ENCODE measurements at regions not wholly inside any gene's neighbourhood (a gene's known extent, or its start where the extent isn't known, plus 50 kb on each side); places are given as distances from the start of the nearest gene placed in this dataset.

- no peaks in the 10 kb centered on the region for H3K4me1 ChIP-seq
- DNase-seq (no peak), ATAC-seq (no peak)
- TF ChIP-seq CTCF (IDR thresholded peaks at IDR 0.05) = no peak
- H3K27me3 ChIP-seq (ENCODE audit: insufficient read depth in 3 of 3, low read length in 2 of 3) = peaks cover 0 to 8% (median 0%) of the 10 kb centered on the region in 3 donors
- H3K4me3 ChIP-seq = no peak overlapping the region
- H3K9me3 ChIP-seq = no peaks in the 10 kb centered on the region
- WGBS, 3 donors = 81 to 88% (median 83%) methylated on average over 7 of the region's 7 CpGs
- no peak overlapping the region for H3K27ac ChIP-seq
- H3K36me3 ChIP-seq (ENCODE audit: insufficient read depth in 1 of 2, low read depth in 1 of 2) = no peaks in the 10 kb centered on the region
- intact Hi-C loops (cut with DNase I) = no loop called here
Observed at GRCh38 chr2:60678551-60678950, 77.5 kb upstream of the PAPOLG start.

GRCh38 chr2:60679036-60679780, 76.9 kb upstream of the PAPOLG start:
- WGBS, 3 donors = 24 to 33% (median 27%) methylated on average over 9 of the region's 9 CpGs
- Histone ChIP-seq H3K4me3 (no peak overlapping the region), H3K27me3 (ENCODE audit: insufficient read depth in 3 of 3, low read length in 2 of 3) (peaks cover 0 to 8% (median 0%) of the 10 kb centered on the region in 3 donors), H3K36me3 (ENCODE audit: insufficient read depth in 1 of 2, low read depth in 1 of 2) (no peaks in the 10 kb centered on the region), H3K27ac (no peak overlapping the region), H3K4me1 (no peaks in the 10 kb centered on the region), H3K9me3 (no peaks in the 10 kb centered on the region)
- no peak for TF ChIP-seq CTCF (IDR thresholded peaks at IDR 0.05)
- ATAC-seq (no peak), DNase-seq (no peak)
- intact Hi-C loops (cut with DNase I) = no loop called here

GRCh38 chr2:60693551-60693950, 62.5 kb upstream of the PAPOLG start:
- DNase-seq (no peak), ATAC-seq (no peak)
- TF ChIP-seq CTCF (IDR thresholded peaks at IDR 0.05) = no peak
- no peaks in the 10 kb centered on the region for H3K36me3 ChIP-seq (ENCODE audit: insufficient read depth in 1 of 2, low read depth in 1 of 2)
- 86 to 95% (median 89%) methylated on average over 3 of the region's 3 CpGs for WGBS, 3 donors
- H3K4me1 ChIP-seq = no peaks in the 10 kb centered on the region
- intact Hi-C loops (cut with DNase I) = no loop called here
- no peaks in the 10 kb centered on the region for H3K27me3 ChIP-seq (ENCODE audit: insufficient read depth in 3 of 3, low read length in 2 of 3)
- H3K9me3 ChIP-seq = no peaks in the 10 kb centered on the region
- H3K27ac ChIP-seq = no peak overlapping the region
- no peak overlapping the region for H3K4me3 ChIP-seq

- 72 to 78% (median 77%) methylated on average over 4 of the region's 4 CpGs for WGBS, 3 donors
- TF ChIP-seq CTCF (IDR thresholded peaks at IDR 0.05) = no peak
- Histone ChIP-seq H3K27me3 (ENCODE audit: insufficient read depth in 3 of 3, low read length in 2 of 3) (no peaks in the 10 kb centered on the region), H3K36me3 (ENCODE audit: insufficient read depth in 1 of 2, low read depth in 1 of 2) (no peaks in the 10 kb centered on the region), H3K4me3 (no peak overlapping the region), H3K27ac (no peak overlapping the region), H3K4me1 (no peaks in the 10 kb centered on the region), H3K9me3 (no peaks in the 10 kb centered on the region)
- DNase-seq (no peak), ATAC-seq (no peak)
- intact Hi-C loops (cut with DNase I) = no loop called here
Observed at GRCh38 chr2:60695793-60696192, 60.3 kb upstream of the PAPOLG start.

GRCh38 chr2:60699617-60700016, 56.5 kb upstream of the PAPOLG start:
- DNase-seq (no peak), ATAC-seq (no peak)
- 75 to 82% (median 81%) methylated on average over 4 of the region's 4 CpGs for WGBS, 3 donors
- Histone ChIP-seq H3K4me1 (no peaks in the 10 kb centered on the region), H3K27ac (no peak overlapping the region), H3K4me3 (no peak overlapping the region), H3K9me3 (no peaks in the 10 kb centered on the region), H3K36me3 (ENCODE audit: insufficient read depth in 1 of 2, low read depth in 1 of 2) (no peaks in the 10 kb centered on the region), H3K27me3 (ENCODE audit: insufficient read depth in 3 of 3, low read length in 2 of 3) (no peaks in the 10 kb centered on the region)
- intact Hi-C loops (cut with DNase I) = no loop called here
- TF ChIP-seq CTCF (IDR thresholded peaks at IDR 0.05) = no peak
